NCI-H345 (cell line): ENCODE measurements at regions not wholly inside any gene's neighbourhood (a gene's known extent, or its start where the extent isn't known, plus 50 kb on each side); places are given as distances from the start of the nearest gene placed in this dataset.

Experiments used
- DNase-seq: peaks from one replicate; lab custom pipeline; 2025; lab: John Stamatoyannopoulos, UW

- no peak for DNase-seq
Measured at GRCh38 chr7:41294556-41295454, 408.1 kb downstream of the INHBA start.

GRCh38 chr7:41292487-41292886, 410.4 kb downstream of the INHBA start:
- DNase-seq: no peak

- DNase-seq: no peak
Measured at GRCh38 chr7:41287559-41288335, 415.1 kb downstream of the INHBA start.

- DNase-seq: no peak
Measured at GRCh38 chr7:41280491-41280890, 422.4 kb downstream of the INHBA start.

- DNase-seq: no peak
Measured at GRCh38 chr7:41277561-41277960, 425.3 kb downstream of the INHBA start.

GRCh38 chr7:41275255-41275654, 427.6 kb downstream of the INHBA start:
- no peak for DNase-seq

- DNase-seq: no peak
Measured at GRCh38 chr7:41274179-41274578, 428.7 kb downstream of the INHBA start.

- no peak for DNase-seq
Measured at GRCh38 chr7:41272664-41273063, 430.2 kb downstream of the INHBA start.

GRCh38 chr7:41268878-41269277, 434.0 kb downstream of the INHBA start:
- no peak for DNase-seq

GRCh38 chr7:41261080-41261479, 441.8 kb downstream of the INHBA start:
- no peak for DNase-seq

GRCh38 chr7:41257660-41258059, 445.2 kb downstream of the INHBA start:
- DNase-seq: no peak

GRCh38 chr7:41256186-41256945, 446.5 kb downstream of the INHBA start:
- no peak for DNase-seq

- DNase-seq: no peak
Measured at GRCh38 chr7:41255716-41256115, 447.2 kb downstream of the INHBA start.

- no peak for DNase-seq
Measured at GRCh38 chr7:41255113-41255512, 447.8 kb downstream of the INHBA start.

- DNase-seq: no peak
Measured at GRCh38 chr7:41252957-41253356, 449.9 kb downstream of the INHBA start.

- no peak for DNase-seq
Measured at GRCh38 chr7:41252551-41252950, 450.3 kb downstream of the INHBA start.

- DNase-seq: no peak
Measured at GRCh38 chr7:41247143-41247865, 455.6 kb downstream of the INHBA start.

GRCh38 chr7:41245916-41246315, 457.0 kb downstream of the INHBA start:
- DNase-seq: no peak

GRCh38 chr7:41244246-41244645, 458.6 kb downstream of the INHBA start:
- DNase-seq: no peak

GRCh38 chr7:41241641-41242040, 461.2 kb downstream of the INHBA start:
- no peak for DNase-seq

- DNase-seq: no peak
Measured at GRCh38 chr7:41239596-41239995, 463.3 kb downstream of the INHBA start.

- DNase-seq: no peak
Measured at GRCh38 chr7:41238851-41239331, 464.0 kb downstream of the INHBA start.
